ENCODE measurements at regions not wholly inside any gene's neighbourhood (a gene's known extent, or its start where the extent isn't known, plus 50 kb on each side); places are given as distances from the start of the nearest gene placed in this dataset.

DNA sequence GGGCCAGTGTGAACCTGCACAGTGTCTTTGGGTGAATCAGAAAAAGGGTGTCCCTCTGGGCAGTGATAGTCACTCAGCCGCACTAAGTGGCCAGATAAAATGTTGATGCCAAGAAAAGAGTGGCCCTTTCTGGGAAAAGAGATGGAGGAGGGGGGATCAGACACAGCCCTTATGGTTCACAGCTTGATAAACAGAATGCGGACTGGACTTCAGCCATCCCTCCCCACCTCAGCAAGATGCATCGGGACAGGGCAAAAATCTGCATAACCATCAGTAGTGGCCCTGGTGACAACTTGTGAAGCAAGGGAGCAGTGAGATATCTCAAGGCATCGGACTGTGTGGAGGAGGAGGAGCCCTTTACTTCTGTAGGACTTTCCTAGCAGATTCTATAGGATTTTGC is 353.8 kb upstream of the PLXNA2 start:
- peaks cover 2% of the 10 kb centered on the region for H3K27me3 Mint-ChIP-seq
- no peaks in the 10 kb centered on the region for H3K4me1 Mint-ChIP-seq (ENCODE audit: low read depth)
- no peak overlapping the region for H3K27ac Mint-ChIP-seq
- no peaks in the 10 kb centered on the region for H3K9me3 Mint-ChIP-seq
- H3K4me3 Mint-ChIP-seq = no peak overlapping the region
- no peaks in the 10 kb centered on the region for H3K36me3 Mint-ChIP-seq (ENCODE audit: low read depth)

DNA sequence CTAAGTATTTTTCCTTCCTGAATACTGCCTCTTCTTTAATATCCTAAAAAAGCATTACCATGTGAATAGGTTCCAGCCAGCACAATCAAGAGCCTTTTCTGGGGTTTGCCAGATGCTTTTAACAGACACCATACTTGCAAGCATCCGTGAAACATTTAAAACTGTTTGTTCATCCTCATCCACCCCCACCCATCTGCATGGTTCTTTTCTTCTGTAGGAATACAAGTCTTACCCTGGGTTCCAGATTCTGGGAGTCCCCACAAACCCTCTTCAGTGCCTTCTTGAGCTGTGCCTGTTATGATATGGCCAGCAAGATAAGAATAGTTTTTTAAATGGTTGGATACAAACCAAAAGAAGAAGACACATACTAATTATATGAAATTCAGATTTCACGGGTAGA is 354.9 kb upstream of the PLXNA2 start:
- Mint-ChIP-seq H3K27me3 (peaks cover 4% of the 10 kb centered on the region), H3K27ac (no peak overlapping the region), H3K4me3 (no peak overlapping the region)

DNA sequence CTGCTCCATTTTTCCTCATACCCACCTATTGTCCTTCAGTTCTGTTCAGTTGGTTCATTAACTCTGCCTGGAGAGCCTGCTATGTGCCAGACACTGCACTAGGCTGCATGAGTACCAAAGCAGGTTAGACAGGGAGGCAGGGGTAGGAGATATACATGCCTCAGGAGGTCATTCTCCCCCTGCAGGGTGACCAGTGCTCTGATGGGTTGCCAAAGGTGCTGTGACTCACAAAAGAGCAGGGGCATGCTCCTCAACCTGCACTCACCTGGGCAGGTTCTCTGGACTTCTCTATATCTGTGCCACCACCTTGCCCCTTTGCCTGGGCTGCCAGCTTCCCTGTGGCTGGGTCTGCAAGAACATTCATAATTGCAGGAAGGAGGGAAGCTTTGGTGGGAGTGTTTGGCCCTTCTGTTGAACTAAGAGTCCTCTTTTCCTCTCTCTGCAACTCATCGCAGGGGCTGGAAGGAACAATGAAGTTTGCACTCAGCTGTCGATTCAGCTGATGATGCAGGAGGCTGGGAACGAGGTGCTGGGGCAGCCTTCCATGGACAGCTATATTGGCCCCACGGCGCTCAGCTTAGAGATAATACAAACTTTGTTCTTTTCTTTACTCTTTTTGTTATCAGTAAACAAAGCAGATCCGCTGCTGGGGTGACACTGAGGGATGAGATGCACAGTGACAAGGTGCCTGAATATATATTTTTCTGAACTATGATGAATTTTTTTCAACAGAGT is 356.4 kb upstream of the PLXNA2 start:
- Mint-ChIP-seq H3K36me3 (ENCODE audit: low read depth) (no peaks in the 10 kb centered on the region), H3K4me1 (ENCODE audit: low read depth) (no peaks in the 10 kb centered on the region), H3K4me3 (no peak overlapping the region), H3K9me3 (no peaks in the 10 kb centered on the region), H3K27me3 (peaks cover 8% of the 10 kb centered on the region), H3K27ac (no peak overlapping the region)

More for the DNA sequence above, 354.9 kb upstream of the PLXNA2 start:
- Mint-ChIP-seq H3K9me3 (no peaks in the 10 kb centered on the region), H3K36me3 (ENCODE audit: low read depth) (no peaks in the 10 kb centered on the region), H3K4me1 (ENCODE audit: low read depth) (no peaks in the 10 kb centered on the region)

DNA sequence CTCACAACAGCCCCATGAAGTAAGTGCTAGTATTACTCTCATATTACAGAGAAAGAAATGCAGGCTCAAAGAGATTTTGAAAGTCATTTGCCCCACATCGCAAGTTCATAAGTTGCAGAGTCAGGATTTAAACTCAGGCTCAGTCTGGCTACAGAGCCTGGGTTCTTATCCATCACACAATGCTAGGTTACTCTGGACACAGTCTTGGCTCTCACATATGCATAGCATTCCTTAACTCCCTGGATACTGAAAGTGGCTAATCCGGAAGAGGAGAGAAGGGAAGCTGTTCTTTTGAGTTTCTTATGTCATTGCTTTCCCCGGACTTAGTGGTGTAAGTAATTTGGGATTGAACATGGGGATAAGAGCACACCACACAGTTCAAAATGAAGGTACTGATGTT is 357.4 kb upstream of the PLXNA2 start:
- Mint-ChIP-seq H3K27me3 (peaks cover 8% of the 10 kb centered on the region), H3K9me3 (no peaks in the 10 kb centered on the region), H3K4me1 (ENCODE audit: low read depth) (no peaks in the 10 kb centered on the region), H3K4me3 (no peak overlapping the region), H3K36me3 (ENCODE audit: low read depth) (no peaks in the 10 kb centered on the region), H3K27ac (no peak overlapping the region)

DNA sequence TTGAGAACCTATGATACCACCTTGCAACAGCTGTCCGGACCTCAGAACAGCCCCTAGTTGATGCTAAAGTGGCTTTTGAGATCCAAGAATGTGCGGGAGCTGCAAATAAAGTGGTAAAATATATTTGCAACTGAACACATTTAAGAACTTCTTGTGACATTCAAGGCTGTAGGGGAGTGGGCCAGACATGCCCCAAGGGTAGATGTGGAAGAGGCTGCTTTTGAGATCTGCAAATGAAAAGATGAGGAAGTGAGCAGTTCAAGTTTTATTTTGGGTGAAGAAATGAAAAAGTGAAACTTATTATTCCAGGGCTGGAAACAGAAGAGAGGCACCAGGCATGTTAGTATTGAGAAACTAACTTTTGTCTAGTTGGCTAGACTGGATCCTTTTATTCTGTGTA is 359.5 kb upstream of the PLXNA2 start:
- H3K4me3 Mint-ChIP-seq = no peak overlapping the region
- no peaks in the 10 kb centered on the region for H3K9me3 Mint-ChIP-seq
- no peak overlapping the region for H3K27ac Mint-ChIP-seq
- peaks cover 8% of the 10 kb centered on the region for H3K27me3 Mint-ChIP-seq
- H3K4me1 Mint-ChIP-seq (ENCODE audit: low read depth) = no peaks in the 10 kb centered on the region
- H3K36me3 Mint-ChIP-seq (ENCODE audit: low read depth) = no peaks in the 10 kb centered on the region

DNA sequence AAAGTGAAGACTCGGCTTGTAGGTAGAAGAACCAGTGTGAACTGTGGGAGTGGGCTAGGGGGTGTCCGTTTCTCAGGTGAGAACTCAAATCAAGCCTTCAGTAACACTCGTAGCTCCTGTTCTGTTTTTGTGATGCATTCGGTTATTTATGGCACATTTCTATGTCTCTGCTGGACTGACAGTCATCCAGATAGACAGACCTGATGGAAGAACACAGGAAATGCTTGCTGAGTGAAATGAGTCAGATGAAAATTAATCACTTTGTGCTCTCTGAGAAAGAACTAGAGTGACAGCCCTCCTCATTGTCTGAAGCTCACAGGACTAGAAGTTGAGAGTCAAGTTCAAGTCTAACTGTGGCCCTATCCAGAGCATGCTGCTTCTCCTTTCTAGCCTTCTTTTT is 360.1 kb upstream of the PLXNA2 start:
- Mint-ChIP-seq H3K9me3 (no peaks in the 10 kb centered on the region), H3K4me3 (no peak overlapping the region), H3K36me3 (ENCODE audit: low read depth) (no peaks in the 10 kb centered on the region), H3K27ac (no peak overlapping the region), H3K27me3 (peaks cover 8% of the 10 kb centered on the region), H3K4me1 (ENCODE audit: low read depth) (no peaks in the 10 kb centered on the region)

DNA sequence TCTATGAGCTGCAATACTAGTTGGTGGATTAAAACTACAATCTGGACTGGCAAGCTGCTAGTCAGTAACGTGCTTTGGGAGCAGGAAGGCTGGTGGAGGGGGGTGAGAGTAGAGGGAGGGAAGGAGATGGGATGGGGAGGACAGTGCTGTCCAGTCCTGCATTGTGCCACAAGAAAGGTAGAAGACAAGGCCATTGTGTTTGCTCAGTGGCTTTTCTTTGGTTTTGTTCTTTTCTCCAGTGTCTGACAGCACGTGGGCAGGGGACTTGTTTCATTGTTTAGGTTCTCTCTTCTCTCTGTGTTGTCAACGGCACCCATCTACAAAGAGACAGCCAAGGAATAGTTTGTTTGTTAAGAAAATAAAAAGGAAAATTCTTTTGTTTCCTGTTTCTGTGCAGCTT is 362.8 kb upstream of the PLXNA2 start:
- Mint-ChIP-seq H3K27me3 (peaks cover 8% of the 10 kb centered on the region), H3K27ac (no peak overlapping the region), H3K4me3 (no peak overlapping the region), H3K4me1 (ENCODE audit: low read depth) (no peaks in the 10 kb centered on the region), H3K9me3 (no peaks in the 10 kb centered on the region), H3K36me3 (ENCODE audit: low read depth) (no peaks in the 10 kb centered on the region)

DNA sequence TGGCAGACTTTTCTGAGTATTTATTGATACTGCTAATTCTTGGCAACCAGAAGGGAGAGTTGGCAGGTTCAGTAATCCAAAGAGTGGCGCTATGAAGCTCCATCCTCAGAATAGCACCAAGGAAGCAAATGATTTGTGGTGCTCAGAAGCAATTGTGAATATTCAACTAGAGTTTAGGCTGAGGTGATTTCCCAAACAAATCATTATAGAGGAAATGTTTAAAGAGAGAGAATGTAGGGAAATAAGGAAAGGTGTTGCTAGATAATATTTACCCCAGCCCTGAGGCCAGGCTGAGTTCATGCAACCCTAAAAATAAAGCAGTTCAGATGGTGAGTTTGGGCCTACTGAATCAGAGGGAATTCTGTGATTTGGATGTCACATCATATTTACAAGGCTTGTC is 363.4 kb upstream of the PLXNA2 start:
- no peaks in the 10 kb centered on the region for H3K36me3 Mint-ChIP-seq (ENCODE audit: low read depth)
- no peaks in the 10 kb centered on the region for H3K4me1 Mint-ChIP-seq (ENCODE audit: low read depth)
- H3K4me3 Mint-ChIP-seq = no peak overlapping the region
- no peak overlapping the region for H3K27ac Mint-ChIP-seq
- H3K27me3 Mint-ChIP-seq = peaks cover 8% of the 10 kb centered on the region
- H3K9me3 Mint-ChIP-seq = no peaks in the 10 kb centered on the region

DNA sequence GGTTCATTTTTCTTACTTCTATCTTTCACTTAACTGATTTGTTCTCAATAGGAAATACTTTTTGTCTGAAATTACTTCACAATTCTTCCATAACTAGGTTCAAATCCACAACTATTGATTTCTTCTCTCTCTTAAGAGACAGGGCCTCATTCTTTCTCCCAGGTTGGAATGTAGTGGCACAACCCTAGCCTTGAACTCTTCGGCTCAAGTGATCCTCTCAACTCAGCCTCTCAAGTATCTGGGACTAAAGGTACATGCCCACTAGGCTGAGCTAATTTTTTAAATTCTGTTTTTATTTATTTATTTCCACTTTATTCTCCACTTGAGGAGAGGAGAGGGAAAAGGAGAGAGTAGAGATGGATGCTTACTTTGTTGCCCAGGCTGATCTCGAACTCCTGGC is 370.4 kb upstream of the PLXNA2 start:
- peaks cover 2% of the 10 kb centered on the region for H3K27me3 Mint-ChIP-seq
- no peak overlapping the region for H3K27ac Mint-ChIP-seq
- no peaks in the 10 kb centered on the region for H3K4me1 Mint-ChIP-seq (ENCODE audit: low read depth)
- H3K36me3 Mint-ChIP-seq (ENCODE audit: low read depth) = no peaks in the 10 kb centered on the region
- H3K9me3 Mint-ChIP-seq = peaks cover 13% of the 10 kb centered on the region
- H3K4me3 Mint-ChIP-seq = no peak overlapping the region

DNA sequence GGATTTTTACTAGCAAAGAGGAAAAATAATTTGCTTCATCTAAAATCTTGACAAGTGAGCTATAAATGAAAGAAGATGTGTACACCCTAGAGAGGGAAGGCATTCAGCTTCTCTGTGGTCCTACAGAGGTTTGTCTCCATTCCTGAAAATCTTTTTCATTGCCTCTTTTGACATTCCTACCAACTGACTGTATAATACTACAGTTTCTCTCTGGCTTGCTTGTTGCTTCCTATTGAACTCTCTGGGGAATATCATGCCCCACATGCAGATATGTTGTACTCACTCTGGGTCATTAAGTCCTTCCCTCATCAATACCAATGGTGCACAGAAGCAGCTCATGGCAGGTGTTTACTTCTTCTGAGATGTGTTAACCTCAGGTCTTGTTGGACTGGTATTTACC is 371.2 kb upstream of the PLXNA2 start:
- no peaks in the 10 kb centered on the region for H3K4me1 Mint-ChIP-seq (ENCODE audit: low read depth)
- no peak overlapping the region for H3K4me3 Mint-ChIP-seq
- no peaks in the 10 kb centered on the region for H3K36me3 Mint-ChIP-seq (ENCODE audit: low read depth)
- peaks cover 3% of the 10 kb centered on the region for H3K27me3 Mint-ChIP-seq
- H3K27ac Mint-ChIP-seq = no peak overlapping the region
- H3K9me3 Mint-ChIP-seq = peaks cover 19% of the 10 kb centered on the region

DNA sequence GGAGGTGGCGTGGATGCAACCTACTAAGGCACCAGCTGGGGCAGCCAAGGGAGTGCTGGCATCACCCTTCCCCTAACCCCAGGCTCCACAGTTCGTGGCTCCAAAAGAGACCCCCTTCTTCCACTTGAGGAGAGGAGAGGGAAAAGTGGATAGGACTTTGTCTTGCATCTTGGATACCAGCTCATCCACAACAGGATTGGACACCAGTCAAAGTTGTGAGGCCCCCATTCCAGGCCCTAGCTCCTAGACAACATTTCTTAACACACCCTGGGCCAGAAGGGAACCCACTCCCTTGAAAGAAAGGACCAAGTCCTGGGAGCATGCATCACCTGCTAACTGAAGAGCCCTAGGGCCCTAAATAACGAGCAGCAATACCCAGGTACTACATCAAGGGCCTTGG is 372.6 kb upstream of the PLXNA2 start:
- Mint-ChIP-seq H3K4me3 (no peak overlapping the region), H3K4me1 (ENCODE audit: low read depth) (no peaks in the 10 kb centered on the region), H3K9me3 (peaks cover 23% of the 10 kb centered on the region), H3K36me3 (ENCODE audit: low read depth) (no peaks in the 10 kb centered on the region), H3K27me3 (peaks cover 3% of the 10 kb centered on the region), H3K27ac (no peak overlapping the region)

DNA sequence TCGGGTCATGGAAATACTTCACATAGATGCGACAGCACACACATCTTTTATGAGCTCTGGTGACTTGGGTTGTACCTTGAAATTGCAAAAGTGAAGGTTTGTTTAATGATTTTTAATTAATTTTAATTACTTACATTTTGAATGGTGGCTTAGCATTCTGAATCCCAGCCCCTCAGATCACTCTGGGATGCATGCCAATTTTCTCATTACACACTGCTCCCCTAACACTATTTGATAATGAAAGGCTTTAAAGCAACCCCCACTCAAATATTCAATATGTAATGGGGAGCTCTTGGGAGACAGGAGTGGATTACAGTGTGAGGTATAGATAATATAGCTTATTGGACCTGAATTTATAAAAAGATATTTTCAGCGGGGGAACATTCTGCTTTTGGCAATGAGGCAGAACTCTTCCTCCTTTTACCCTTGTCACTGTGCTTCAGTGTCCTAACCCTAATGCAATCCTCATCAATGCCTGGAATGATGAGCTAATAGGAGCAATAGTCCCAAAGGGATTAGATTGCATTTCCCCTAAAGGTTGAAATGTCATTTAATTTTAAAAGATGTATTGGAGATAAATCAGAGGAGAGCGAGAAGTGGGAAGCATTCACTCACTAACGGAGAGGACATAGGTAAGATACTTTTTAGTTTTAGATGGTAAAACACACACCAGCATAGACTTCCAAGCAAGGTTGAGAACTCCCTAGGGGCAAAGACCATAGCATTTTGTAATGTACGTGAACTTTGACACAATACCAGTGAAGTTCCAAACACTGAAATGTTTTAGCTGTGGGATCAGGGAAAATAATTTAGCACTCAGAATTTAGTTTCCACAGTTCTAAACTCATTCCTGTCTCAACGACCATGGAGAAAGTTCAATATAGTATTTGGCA is 384.1 kb upstream of the PLXNA2 start:
- H3K4me1 Mint-ChIP-seq (ENCODE audit: low read depth) = no peaks in the 10 kb centered on the region
- no peak overlapping the region for H3K4me3 Mint-ChIP-seq
- H3K27ac Mint-ChIP-seq = no peak overlapping the region
- no peaks in the 10 kb centered on the region for H3K9me3 Mint-ChIP-seq
- no peaks in the 10 kb centered on the region for H3K36me3 Mint-ChIP-seq (ENCODE audit: low read depth)
- H3K27me3 Mint-ChIP-seq = peaks cover 4% of the 10 kb centered on the region

DNA sequence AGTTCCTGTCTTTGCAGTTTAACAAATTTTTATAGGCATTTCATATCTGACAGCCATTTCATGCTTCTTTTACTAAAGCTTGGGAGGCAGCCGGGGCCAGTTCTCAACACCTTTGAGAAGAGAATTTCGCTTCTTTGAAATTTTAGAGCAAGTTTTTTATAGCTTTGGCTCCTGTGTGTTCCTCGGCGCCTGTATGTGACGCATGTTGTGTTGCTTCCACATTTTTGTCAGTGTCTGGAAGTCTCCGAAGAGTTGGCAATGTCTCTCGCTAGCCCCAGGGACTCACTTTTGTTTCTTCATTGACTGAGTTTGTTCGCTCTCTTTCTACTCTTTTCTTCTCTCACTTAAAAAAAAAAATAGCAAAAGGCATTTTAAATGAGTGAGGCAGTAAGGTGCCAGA is 386.9 kb upstream of the PLXNA2 start:
- no peaks in the 10 kb centered on the region for H3K9me3 Mint-ChIP-seq
- no peak overlapping the region for H3K27ac Mint-ChIP-seq
- H3K4me1 Mint-ChIP-seq (ENCODE audit: low read depth) = no peaks in the 10 kb centered on the region
- no peak overlapping the region for H3K4me3 Mint-ChIP-seq
- H3K36me3 Mint-ChIP-seq (ENCODE audit: low read depth) = no peaks in the 10 kb centered on the region
- H3K27me3 Mint-ChIP-seq = peaks cover 5% of the 10 kb centered on the region

DNA sequence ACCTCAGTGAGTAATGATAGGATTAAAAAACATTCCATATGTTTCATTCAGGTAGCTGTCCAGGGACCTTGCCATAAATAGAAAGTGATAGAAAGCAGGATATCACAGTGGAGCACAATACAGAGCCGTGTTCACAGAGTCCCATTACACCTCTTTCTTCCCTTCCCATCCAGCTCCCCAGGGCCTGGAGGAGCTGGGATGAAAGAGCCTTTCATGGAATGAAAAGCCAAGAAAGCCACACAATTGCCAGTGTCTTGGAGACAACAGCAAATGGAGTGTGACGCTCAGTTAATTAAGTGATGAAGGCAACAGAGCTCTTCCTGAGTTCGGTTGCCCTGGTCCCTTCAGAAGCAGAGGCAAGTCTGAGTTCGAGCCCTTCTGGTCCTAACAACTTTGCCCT is 387.3 kb upstream of the PLXNA2 start:
- Mint-ChIP-seq H3K36me3 (ENCODE audit: low read depth) (no peaks in the 10 kb centered on the region), H3K4me1 (ENCODE audit: low read depth) (no peaks in the 10 kb centered on the region), H3K4me3 (no peak overlapping the region), H3K27me3 (peaks cover 5% of the 10 kb centered on the region), H3K27ac (no peak overlapping the region), H3K9me3 (no peaks in the 10 kb centered on the region)

DNA sequence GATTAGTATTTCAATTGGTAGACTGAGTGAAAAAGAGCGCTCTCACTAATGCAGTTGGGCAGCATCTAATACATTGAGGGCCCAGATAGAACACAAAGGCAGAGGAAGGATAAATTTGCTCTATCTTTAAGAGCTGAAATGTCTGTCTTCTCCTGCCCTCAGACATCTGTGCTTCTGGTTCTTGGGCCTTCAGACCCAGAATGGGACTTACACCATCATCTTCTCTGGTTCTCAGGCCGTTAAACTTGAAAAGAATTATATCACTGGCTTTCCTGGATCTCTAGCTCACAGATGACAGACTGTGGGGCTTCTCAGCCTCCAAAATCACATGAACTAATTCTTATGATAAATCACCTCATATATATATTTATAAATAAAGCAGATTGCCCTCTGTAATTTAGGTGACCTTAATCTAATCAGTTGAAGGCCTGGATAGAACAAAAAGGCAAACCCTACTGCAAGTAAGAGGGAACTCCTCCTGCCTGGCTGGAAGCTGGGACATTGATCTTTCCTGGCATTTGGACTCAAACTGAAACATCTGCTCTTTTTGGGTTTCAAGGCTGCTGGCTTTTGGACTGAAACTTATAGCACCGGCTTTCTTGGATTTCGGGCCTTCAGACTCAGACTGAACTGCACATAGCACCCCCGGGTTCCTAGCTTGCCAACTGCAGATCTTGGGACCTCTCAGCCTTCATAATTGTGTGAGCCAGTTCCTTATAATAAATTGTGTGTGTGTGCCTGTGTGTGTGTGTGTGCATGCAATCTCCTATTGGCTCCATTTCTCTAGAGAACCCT is 390.4 kb upstream of the PLXNA2 start:
- no peaks in the 10 kb centered on the region for H3K9me3 Mint-ChIP-seq
- no peak overlapping the region for H3K27ac Mint-ChIP-seq
- H3K4me3 Mint-ChIP-seq = no peak overlapping the region
- H3K36me3 Mint-ChIP-seq (ENCODE audit: low read depth) = no peaks in the 10 kb centered on the region
- H3K27me3 Mint-ChIP-seq = peaks cover 8% of the 10 kb centered on the region
- no peaks in the 10 kb centered on the region for H3K4me1 Mint-ChIP-seq (ENCODE audit: low read depth)

Measured in stimulated activated naive CD8-positive, alpha-beta T cell treated with anti-CD3 and anti-CD28 coated beads, Interleukin-15, Interleukin-2, amounts not matched to agents 100 ng/mL and 50 ng/mL, for 24 hours (primary cell).